ENCODE measurements at regions not wholly inside any gene's neighbourhood (a gene's known extent, or its start where the extent isn't known, plus 50 kb on each side); places are given as distances from the start of the nearest gene placed in this dataset.

- intact Hi-C loops (cut with DNase I) = no loop called here
- TF ChIP-seq, protein P1, sequence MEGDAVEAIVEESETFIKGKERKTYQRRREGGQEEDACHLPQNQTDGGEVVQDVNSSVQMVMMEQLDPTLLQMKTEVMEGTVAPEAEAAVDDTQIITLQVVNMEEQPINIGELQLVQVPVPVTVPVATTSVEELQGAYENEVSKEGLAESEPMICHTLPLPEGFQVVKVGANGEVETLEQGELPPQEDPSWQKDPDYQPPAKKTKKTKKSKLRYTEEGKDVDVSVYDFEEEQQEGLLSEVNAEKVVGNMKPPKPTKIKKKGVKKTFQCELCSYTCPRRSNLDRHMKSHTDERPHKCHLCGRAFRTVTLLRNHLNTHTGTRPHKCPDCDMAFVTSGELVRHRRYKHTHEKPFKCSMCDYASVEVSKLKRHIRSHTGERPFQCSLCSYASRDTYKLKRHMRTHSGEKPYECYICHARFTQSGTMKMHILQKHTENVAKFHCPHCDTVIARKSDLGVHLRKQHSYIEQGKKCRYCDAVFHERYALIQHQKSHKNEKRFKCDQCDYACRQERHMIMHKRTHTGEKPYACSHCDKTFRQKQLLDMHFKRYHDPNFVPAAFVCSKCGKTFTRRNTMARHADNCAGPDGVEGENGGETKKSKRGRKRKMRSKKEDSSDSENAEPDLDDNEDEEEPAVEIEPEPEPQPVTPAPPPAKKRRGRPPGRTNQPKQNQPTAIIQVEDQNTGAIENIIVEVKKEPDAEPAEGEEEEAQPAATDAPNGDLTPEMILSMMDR (IDR thresholded peaks at IDR 0.05) = no peak
- Histone ChIP-seq H3K4me1 (no peaks in the 10 kb centered on the region), H3K4me3 (no peak overlapping the region), H3K27me3 (no peaks in the 10 kb centered on the region), H3K36me3 (no peaks in the 10 kb centered on the region), H3K9me3 (peaks cover 0 to 6% of the 10 kb centered on the region in 2 donors), H3K27ac (no peak overlapping the region)
- ATAC-seq (no peak), DNase-seq (no peak)
These were observed 91.9 kb upstream of the HSF2 start for GRCh38 chr6:122307577-122307976.

GRCh38 chr6:122308074-122308473, 91.4 kb upstream of the HSF2 start:
- Histone ChIP-seq H3K4me3 (no peak overlapping the region), H3K27ac (no peak overlapping the region), H3K27me3 (no peaks in the 10 kb centered on the region), H3K36me3 (no peaks in the 10 kb centered on the region), H3K9me3 (peaks cover 0 to 6% of the 10 kb centered on the region in 2 donors), H3K4me1 (no peaks in the 10 kb centered on the region)
- ATAC-seq = no peak
- TF ChIP-seq, protein P1 (IDR thresholded peaks at IDR 0.05) = no peak
- DNase-seq = peak in 1 of 4 donors; percentile 31
- intact Hi-C loops (cut with DNase I) = no loop called here

DNA sequence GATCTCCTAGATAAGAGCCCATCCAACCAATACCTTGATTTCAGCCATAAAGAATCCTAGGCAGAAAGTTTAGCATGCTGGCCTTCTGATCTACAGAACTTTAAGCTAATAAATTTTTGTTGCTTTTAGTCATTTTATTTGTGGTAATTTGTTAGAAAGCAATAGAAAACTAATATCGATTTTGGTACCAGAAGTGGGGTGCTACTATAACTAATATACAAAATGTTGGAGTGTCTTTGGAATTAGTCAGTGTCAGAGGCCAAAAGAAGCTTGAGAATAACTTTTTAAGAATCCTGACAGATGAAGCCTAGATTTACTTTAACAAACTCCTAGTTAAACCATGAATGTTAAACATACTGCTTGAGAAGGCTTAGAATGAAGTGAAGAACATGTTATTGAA, 83.6 kb upstream of the HSF2 start:
- intact Hi-C loops (cut with DNase I) = no loop called here
- TF ChIP-seq, protein P1 (IDR thresholded peaks at IDR 0.05) = no peak
- ATAC-seq = no peak

DNA sequence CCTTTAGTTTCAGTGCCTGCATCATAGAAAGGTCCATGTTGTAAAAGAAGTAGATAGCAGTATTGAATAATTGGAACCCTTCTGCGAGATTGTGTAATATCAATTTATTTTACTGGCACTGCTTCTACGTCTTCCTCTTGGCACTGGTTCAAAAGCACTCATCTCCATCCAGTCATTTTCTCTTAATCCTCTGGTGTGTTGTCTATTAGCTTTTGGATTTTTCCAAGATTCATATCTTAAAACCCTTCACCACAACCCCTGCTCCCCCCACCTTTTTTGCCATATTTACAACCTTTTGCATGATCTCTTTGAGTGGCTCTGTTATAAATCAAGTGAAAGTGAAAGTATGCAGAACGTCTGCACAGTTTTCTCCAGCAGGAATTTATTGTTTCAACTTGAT, 76.6 kb upstream of the HSF2 start:
- ATAC-seq = peak; percentile 44
- intact Hi-C loops (cut with DNase I) = no loop called here
- H3K27ac ChIP-seq = no peak overlapping the region
- TF ChIP-seq, protein P1 (IDR thresholded peaks at IDR 0.05) = no peak
- DNase-seq = peak in 2 of 4 donors; percentile 3 to 9
- peak overlapping the region; percentile 18 to 27 for H3K4me3 ChIP-seq
- no peaks in the 10 kb centered on the region for H3K27me3 ChIP-seq
- no peaks in the 10 kb centered on the region for H3K9me3 ChIP-seq
- H3K4me1 ChIP-seq = peaks cover 0 to 2% of the 10 kb centered on the region in 2 donors
- H3K36me3 ChIP-seq = no peaks in the 10 kb centered on the region

More for the DNA sequence above, 83.6 kb upstream of the HSF2 start:
- no peak overlapping the region for H3K4me3 ChIP-seq
- DNase-seq = no peak
- H3K9me3 ChIP-seq = peaks cover 0 to 12% of the 10 kb centered on the region in 2 donors
- H3K36me3 ChIP-seq = no peaks in the 10 kb centered on the region
- H3K4me1 ChIP-seq = no peaks in the 10 kb centered on the region
- H3K27ac ChIP-seq = no peak overlapping the region
- no peaks in the 10 kb centered on the region for H3K27me3 ChIP-seq

DNA sequence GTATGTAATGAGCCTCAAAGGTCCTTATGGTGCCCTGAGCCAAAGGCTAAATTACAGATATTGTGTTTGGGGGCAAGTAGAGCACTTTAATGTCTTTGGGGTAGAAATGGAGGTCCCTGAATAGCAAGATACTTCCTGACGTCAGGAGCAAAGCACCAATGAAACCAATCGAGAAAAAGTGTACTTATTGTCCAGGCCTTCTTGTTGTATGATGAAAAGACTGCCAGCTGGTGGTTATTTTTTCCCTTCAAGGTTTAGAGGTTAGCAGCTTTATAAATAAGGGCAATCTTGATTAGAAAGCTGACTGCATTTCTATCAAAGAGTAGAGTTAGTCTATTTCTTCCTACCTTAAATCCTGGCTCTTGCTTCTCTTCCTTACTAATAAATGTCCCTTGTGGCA, 76.1 kb upstream of the HSF2 start:
- peak overlapping the region; percentile 18 to 27 for H3K4me3 ChIP-seq
- DNase-seq (no peak), ATAC-seq (no peak)
- TF ChIP-seq, protein P1 (IDR thresholded peaks at IDR 0.05) = no peak
- H3K27me3 ChIP-seq = no peaks in the 10 kb centered on the region
- H3K9me3 ChIP-seq = no peaks in the 10 kb centered on the region
- H3K4me1 ChIP-seq = peaks cover 0 to 2% of the 10 kb centered on the region in 2 donors
- intact Hi-C loops (cut with DNase I) = no loop called here
- no peak overlapping the region for H3K27ac ChIP-seq
- no peaks in the 10 kb centered on the region for H3K36me3 ChIP-seq

All from left lung (tissue), 4 donors.